GM06990 (cell line): ENCODE measurements at regions not wholly inside any gene's neighbourhood (a gene's known extent, or its start where the extent isn't known, plus 50 kb on each side); places are given as distances from the start of the nearest gene placed in this dataset.

Experiments used
- DNase-seq: peaks from one replicate; pipeline ENCODE4 v3.0.0-alpha.2; 2011; ENCODE audit not compliant: insufficient read length; ENCODE audit errors: extremely low read depth
- H3K27me3 ChIP-seq: replicated peaks from 2 replicates; pipeline ENCODE4 v1.6.0; 2011; ENCODE audit warnings: low read length; ENCODE audit not compliant: control insufficient read depth, insufficient read depth
- H3K36me3 ChIP-seq: 2 replicates; pipeline ENCODE4 v1.5.1; 2011; ENCODE audit warnings: low read length; ENCODE audit not compliant: control insufficient read depth, insufficient read depth
- H3K4me3 ChIP-seq: replicated peaks from 2 replicates; pipeline ENCODE4 v1.5.1; 2011; ENCODE audit warnings: low read depth, mild to moderate bottlenecking, control low read depth, low read length
- TF ChIP-seq, protein P1 (sequence below): IDR thresholded peaks from 2 replicates; pipeline ENCODE4 v1.5.1; 2011; ENCODE audit warnings: low read length, control low read depth, mild to moderate bottlenecking, inconsistent platforms; ENCODE audit not compliant: insufficient read depth, poor library complexity, severe bottlenecking

DNA sequence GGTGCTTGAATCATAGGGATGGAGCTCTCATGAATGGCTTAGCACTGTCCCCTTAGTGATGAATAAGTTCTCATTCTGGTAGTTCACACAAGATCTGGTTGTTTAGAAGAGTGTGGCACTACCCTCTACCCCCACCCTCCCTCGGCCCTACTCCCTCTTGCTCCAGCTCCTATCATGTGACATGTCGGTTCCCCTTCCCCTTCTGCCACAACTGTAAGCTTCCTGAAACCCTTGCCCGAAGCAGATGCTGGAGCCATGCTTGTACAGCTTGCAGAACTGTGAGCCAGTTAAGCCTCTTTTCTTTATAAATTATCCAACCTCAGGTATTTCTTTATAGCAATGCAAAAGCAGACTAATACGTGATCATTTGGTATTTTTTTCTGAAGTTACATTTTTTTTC is 1012.6 kb downstream of the BCL11A start:
- no peak for DNase-seq
- Histone ChIP-seq H3K27me3 (no peaks in the 10 kb centered on the region), H3K36me3 (no peaks in the 10 kb centered on the region), H3K4me3 (no peak overlapping the region)
- TF ChIP-seq, protein P1, sequence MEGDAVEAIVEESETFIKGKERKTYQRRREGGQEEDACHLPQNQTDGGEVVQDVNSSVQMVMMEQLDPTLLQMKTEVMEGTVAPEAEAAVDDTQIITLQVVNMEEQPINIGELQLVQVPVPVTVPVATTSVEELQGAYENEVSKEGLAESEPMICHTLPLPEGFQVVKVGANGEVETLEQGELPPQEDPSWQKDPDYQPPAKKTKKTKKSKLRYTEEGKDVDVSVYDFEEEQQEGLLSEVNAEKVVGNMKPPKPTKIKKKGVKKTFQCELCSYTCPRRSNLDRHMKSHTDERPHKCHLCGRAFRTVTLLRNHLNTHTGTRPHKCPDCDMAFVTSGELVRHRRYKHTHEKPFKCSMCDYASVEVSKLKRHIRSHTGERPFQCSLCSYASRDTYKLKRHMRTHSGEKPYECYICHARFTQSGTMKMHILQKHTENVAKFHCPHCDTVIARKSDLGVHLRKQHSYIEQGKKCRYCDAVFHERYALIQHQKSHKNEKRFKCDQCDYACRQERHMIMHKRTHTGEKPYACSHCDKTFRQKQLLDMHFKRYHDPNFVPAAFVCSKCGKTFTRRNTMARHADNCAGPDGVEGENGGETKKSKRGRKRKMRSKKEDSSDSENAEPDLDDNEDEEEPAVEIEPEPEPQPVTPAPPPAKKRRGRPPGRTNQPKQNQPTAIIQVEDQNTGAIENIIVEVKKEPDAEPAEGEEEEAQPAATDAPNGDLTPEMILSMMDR, result no peak

DNA sequence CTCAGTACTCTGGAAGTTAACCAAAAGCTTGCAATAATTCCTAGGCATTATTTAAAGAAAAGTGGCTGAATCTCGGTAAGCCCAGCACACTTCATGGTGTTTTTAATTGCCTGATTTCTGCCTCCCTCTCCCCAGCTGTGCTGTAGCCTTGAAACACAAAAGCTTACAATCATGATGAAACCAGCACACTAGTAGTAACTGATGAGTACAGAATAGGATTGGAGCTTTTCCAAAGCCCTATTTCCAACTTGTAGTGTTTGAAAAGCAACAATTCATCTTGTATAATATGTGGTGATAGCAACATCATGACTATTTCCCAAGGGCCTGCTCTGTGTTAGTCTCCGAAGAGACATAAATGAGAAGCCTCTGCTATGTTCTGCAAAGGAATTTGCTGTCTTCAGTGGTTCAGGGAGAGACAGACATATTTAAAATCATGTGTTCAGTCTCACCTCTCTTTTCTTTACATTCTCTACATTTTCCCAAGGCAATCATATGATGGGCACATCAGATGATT is 1015.0 kb downstream of the BCL11A start:
- no peaks in the 10 kb centered on the region for H3K27me3 ChIP-seq
- DNase-seq, result no peak
- no peaks in the 10 kb centered on the region for H3K36me3 ChIP-seq
- no peak overlapping the region for H3K4me3 ChIP-seq
- TF ChIP-seq, protein P1, result no peak

DNA sequence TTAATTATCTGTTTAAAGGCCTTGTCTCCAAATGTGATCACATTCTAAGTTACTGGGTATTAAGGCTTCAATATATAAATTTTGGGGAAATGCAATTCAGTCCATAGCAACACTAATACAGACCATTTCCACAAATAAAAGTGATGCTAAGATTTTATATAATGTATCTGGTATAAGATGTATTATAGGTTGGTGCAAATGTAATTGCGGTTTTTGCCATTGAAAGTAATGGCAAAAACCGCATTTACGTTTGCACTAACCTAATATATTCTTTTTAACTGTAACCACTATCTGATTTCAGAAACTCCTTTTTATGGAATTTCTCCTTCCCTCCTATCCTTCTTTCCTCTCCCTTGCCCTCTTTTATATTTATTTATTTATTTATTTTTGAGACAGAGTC is 1020.6 kb downstream of the BCL11A start:
- DNase-seq, result no peak
- Histone ChIP-seq H3K36me3 (no peaks in the 10 kb centered on the region), H3K4me3 (no peak overlapping the region), H3K27me3 (no peaks in the 10 kb centered on the region)
- TF ChIP-seq, protein P1, result no peak

DNA sequence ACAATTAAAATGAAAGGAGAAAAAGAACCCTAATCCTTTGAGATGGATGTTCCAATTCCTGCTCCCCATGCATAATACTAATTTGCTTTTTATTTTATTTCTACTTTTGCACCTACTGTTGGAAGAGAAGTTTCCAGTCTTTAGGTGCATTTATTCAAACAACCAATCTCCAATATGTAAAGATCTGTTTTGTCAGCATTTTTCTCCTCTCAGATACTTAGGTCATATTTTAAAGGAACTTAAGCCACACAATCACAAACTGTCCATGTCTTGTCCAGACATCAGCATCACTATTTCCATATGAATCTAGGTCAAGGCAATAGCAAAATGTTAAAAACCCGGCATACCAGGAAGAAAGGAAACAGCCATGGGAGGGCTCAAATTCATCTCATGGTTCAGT is 1023.2 kb downstream of the BCL11A start:
- Histone ChIP-seq H3K27me3 (no peaks in the 10 kb centered on the region), H3K4me3 (no peak overlapping the region), H3K36me3 (no peaks in the 10 kb centered on the region)
- DNase-seq, result no peak
- TF ChIP-seq, protein P1, result no peak

DNA sequence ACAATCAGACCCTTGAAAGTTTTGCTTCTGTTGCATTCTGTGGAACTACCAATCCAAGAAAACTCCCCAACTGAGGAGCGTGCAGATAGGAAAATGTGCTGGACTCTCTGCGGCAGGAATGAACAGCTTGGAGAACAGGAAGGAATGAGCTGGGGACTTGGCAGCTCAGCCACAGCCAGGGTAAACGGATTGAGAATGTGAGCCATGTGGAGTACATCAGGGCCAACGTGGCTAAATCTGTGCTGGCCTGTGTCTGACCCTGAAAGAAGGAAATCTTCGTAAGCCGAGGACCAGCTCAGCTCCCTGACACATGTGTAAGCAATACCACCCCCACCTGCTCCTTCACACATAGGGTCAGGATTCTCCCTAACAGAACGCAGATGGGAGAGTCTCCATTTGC is 1023.7 kb downstream of the BCL11A start:
- H3K4me3 ChIP-seq, result no peak overlapping the region
- no peak for DNase-seq
- no peaks in the 10 kb centered on the region for H3K36me3 ChIP-seq
- no peaks in the 10 kb centered on the region for H3K27me3 ChIP-seq
- TF ChIP-seq, protein P1, result no peak

DNA sequence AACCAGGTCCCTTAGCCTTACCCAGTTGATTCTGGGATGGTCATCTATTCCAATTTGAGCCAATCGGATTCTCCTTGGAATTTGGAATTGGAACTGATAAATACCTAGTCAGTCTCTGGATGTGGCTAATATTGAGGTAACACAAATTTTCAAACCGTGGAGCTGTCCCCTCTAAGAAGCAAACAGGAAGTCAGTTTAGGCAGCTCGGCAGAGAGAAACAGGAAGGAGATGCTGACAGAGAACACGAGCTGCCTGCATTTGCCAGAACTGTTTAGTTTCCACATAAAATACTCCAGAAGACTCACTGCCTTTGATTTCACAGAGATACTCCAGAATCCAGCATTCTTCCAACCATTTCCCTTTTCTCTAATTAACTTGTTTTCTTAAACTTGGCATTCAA is 1024.9 kb downstream of the BCL11A start:
- DNase-seq, result no peak
- Histone ChIP-seq H3K36me3 (no peaks in the 10 kb centered on the region), H3K4me3 (no peak overlapping the region), H3K27me3 (no peaks in the 10 kb centered on the region)
- TF ChIP-seq, protein P1, result no peak
